Stimulated activated CD4-positive, alpha-beta T cell treated with anti-CD3 and anti-CD28 coated beads, TNF-alpha, amount 100 ng/mL, for 48 hours (primary cell): ENCODE measurements at regions not wholly inside any gene's neighbourhood (a gene's known extent, or its start where the extent isn't known, plus 50 kb on each side); places are given as distances from the start of the nearest gene placed in this dataset.

ENCODE experiments used
- DNase-seq, 3 donors: peaks; one replicate each; pipeline ENCODE4 v3.0.0-alpha.2; 2020; ENCODE audit warnings: low read depth in 3 of 3

DNA sequence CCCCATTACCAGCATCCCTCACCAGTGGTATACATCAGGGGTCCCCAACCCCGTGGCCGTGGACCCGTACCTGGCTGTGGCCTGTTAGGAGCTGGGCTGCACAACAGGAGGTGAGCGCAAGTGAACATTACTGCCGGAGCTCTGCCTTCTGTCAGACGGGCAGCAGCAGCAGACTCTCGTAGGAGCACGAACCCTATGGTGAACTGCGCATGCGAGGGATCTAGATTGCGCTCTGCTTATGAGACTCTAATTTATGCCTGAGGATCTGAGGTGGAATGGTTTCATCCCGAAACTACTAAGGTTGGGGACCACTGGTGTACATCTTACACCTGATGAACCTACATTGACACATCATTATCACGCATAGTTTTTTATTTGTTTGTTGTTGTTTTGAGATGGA is 52.8 kb upstream of the DHX15 start:
- DNase-seq = no peak

DNA sequence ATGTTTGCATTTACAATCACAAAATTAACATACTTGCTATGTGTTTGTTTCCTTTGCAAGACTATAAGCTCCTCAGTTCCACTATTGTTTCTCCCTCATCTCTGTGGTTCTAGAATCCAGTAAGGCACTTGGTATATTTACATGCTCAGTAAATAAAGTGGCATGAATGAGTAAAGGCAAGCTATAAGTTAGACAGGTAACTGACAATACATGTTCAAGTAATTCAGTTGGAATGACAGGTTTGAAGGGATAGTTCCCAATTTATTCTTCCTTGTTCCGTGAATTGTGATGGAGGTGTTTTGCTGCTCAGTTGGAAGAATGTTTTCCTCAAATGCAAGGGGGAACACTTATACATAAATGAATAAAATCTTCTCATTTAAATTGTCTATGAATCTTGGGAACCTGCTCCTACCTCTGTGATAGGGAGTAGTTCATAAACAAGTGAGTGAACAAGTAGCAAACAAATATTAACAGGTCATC is 54.1 kb upstream of the DHX15 start:
- DNase-seq = no peak

DNA sequence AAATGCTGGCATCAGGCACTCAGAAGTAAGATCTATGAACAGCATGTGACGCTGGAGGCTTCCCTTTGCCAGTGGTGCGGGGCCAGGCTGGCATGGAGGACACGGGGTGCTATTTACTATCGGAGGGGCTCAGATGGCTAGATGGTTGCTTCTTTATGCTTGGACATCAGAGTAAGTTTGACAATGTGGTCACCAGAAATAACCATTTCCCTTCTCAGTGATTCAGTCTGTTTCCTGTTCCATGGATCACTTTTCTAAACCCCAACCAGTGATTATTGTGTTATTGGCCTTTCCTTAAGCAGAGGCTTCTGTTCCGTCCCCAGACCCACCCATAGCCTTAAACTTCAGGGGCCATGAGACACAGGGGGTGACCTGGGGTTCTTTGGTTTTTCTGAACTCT is 55.4 kb upstream of the DHX15 start:
- DNase-seq = no peak

DNA sequence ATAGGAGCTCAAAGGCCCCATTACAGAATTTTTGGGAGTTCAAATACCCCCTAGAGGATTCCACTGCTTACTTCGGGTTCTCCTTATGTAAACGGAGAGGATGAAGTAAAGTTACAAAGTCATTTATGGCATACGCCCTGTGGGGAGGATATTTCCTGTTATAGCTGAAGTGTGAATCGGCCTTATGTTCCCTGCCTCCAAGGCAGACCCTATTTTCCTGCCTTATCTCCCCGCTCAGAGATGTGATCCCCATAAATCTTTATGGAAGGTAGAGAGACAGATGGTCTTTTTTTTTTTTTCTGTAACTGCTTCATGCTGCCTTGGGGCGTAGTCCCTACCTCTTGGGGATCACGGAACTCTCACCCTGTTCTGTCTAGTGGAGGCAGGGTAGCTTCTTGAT is 56.0 kb upstream of the DHX15 start:
- DNase-seq = no peak

DNA sequence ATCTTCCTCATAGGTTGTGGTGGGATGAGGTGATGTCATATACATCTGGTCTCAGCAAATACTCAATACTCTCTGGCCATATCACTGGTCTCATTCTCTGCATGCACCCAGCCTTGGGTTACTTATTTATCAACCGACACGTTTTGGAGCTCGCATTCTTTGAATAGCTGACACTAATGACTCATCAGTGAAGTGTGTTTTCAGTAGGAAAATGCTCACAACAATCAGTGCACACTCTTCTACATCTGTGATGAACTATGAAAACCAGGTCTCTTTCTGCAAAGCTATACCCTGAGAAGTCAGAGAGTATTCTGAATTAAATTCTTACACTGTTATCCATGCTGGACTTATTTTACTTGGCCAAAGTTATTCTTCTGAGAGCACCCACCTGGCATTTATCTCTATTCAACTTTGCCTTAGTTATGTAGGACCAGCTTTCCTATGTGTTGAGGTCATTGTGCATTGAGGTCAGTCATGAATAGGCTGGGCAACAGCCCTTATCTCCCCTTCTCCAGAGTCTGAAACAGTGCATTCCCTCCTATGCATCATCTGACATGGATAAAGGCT is 58.7 kb upstream of the DHX15 start:
- DNase-seq = no peak

DNA sequence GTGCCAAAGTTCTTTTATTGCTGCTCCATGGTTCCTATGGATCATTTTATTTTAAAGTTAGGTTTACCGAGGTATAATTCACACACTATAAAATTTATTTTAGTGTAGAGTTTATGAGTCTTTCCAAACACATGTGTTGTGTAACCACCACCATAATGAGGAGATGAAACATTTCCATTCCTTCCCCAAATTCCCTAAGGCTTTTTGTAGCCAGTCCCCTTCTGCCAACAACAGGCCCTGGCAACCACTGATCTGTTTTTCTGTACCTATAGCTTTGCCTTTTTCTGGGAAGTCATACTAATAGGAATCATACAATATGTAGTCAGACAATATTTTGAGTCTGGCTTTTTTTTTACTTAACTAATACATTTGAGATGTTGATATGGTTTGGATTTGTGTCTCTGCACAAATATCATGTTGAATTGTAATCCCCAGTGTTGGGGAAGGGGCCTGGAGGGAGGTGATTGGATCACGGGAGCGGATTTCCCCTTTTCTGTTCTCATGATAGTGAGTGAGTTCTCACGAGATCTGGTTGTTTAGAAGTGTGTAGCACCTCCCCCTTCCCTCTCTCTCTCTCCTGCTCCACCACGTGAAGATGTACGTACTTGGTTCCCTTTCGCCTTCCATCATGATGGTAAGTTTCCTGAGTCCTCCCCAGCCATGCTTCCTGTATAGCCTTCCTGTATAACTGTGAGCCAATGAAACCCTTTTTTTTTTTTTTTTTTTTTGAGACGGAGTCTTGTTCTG is 59.6 kb upstream of the DHX15 start:
- DNase-seq = no peak

DNA sequence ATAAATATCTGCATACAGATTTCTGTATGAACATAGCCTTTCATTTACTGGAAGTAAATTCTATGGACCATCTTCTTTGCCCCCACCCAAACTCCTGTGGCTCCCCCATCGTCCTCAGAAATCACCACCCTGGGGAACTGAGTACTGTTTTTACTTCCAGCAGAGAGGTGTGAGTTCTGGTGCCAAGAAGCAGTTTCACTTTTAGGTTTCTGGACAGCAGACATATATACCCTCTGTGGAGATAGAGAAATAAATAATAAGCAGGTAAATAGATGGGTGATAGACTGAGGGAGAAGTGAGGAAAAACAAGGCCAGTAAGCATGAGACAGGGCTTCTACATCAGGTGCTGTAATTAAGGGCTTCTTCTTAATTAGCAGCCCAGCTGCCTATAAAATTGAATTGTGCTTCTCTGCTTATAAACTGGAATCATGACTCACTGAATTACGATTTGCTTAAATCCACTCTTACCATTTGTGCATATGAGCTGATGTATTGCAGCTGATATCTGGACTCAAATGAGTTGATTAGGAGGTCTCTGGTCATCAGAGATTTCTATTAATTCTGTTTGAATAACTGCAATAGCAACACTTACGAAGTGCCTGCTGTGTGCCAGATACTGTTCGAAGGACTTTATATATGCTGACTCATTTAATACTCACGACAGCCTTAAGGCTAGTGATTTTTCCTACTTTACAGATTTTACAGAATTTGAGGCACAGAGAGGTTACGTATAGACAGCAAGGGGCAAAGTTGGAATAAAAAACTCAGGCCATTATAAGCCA is 60.8 kb upstream of the DHX15 start:
- DNase-seq = no peak

DNA sequence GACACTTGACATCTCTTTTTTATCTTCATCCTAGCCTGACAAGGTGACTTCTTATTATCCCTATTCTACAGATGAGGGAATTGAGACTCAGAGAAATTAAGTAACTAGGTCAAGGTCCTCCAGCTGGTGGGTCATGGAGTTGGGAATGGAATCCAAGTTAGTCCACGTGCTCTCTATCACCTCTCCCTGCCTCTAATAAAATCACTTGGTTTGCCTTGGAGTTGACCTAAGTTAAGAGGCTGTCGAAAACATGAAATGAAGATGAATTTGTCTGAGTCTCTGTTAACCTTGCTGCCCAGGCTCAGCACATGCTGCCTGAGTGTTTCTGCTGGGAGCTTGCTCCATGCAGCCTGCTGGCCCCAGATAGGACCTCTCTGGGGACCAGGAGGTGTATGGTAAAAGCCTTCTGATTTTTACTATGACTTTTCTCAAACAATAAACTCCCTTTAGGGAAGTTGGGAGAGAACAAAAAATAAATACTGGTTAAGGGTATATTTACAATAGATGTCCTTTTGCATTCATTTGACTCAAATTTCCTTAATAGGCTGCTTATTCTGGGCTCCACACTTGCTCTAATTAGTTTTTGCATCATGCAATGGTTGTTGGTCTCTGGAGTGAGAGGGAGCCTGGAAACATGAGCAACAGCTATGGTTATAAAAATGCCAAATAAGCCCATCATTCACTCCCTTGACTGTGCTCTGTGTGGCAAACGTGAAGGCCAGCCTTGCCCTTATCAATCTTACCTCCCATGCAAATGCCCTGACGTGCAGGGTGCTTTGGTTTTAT is 61.6 kb upstream of the DHX15 start:
- DNase-seq = no peak

DNA sequence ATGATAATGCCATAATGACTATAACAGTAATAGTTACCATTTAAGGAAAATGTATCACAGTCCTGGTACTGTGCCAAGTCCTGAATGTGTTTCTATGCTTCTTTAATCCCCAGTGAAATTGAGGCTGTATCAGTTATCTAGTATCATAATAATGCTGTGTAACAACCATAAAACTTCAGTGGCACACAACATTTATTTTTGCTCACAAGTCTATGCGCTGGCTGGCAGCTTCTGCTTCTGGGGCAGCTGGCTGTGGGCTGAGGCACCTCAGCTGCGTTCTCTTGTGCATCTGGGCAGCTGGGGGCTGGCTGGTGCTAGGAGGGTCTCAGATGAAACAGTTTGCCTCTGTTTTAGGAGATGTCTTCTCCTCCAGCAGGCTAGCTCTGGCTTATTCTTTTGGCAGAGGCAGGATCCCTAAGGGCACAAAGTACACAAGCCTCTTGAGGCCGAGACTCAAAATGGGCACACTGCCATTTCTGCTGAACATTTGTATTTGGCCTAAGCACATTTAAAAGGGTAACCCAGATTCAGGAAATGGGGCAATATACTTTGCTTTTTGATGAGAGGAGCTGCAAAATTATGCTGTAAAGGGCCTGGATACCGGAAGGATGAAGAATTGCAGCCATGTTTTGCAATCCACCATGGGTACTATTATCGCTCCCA is 62.6 kb upstream of the DHX15 start:
- no peak for DNase-seq

DNA sequence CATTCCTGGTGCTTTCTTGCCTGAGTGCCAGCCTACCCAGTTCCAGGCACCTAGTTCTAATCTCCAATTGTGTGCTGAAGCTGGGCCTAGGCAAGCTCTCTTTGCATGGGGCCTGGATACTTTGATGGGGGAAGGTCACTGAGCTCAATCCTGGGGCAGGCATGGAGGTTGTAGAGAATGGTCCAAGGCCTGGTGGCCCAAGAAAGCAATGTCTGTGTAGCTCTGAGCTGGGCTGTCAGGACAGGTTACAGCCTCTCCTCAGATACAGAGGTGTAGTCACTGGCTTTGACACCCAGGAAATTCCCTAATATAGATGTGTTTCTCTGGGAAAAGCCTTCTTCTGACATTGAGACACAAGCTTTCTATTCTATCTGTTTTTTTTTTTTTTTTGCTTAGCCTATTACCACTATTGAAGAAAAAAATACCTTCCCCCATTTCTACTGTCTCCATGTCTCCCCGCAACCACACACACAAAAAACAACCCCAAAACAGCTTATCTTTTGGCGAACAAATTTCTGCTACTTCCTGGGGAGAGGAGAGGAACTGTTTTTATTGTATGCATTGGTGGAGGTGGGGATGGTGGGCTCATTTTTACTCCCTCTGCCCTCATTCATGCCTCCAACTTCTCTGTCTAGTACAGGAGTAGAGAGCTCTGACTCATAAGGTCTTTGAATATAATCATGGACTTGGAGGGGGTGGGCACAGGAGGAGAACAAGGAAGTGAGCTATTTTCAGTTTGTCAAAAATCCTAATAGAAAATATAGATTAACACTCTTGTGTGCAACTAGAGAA is 66.7 kb upstream of the DHX15 start:
- DNase-seq = no peak

DNA sequence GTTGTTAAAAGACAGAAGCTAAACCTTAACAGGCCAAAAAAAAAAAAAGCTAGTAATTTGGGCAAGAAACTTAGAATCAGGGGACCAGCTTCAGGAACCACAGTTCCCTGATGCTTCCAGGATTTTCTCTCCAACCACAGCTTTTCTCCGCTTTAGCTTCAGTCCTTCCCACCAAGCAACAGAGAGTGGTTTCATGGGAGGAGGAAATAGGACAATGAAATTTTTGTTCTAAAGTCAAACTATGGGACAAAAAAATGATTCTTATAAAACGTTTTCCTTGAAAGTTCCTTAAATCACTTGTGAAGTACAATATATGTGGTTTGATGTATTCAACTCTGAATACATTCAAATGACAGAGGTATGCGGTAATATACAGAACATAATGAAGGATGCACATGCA is 71.0 kb upstream of the DHX15 start:
- DNase-seq = no peak

DNA sequence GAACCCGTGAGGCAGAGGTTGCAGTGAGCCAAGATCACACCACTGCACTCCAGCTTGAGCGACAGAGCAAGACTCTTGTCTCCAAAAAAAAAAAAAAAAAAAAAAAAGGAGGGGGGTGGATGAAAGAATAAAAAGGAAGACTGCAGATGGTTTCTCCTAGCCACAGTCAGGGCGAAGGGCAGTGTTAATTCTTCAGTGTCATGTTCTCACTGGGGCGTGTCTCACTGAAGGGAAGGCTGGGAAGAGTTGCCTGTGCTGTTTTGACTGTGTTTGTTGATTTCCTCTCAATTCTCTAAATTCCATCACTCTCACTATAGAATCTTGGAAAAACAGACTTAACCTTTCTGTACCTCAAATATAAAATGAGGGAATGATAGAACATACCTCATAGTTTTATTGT is 71.6 kb upstream of the DHX15 start:
- no peak for DNase-seq

DNA sequence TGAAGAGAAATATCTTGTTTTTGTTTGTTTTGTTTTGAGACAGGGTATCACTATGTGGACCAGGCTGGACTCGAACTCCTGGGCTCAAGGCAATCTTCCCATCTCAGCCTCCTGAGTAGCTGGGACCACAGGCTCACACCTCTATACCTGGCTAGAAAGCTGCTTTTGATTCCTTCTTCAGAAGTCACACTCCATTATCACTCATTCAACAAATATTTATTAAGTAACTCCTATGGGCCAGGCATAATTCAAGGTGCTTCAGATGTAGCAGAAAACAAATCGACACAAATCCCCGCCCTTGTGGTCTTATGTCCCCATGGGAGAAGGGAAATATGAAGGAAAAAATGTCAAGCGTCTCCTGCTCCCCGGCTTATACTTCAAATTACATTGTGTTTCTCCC is 72.6 kb upstream of the DHX15 start:
- DNase-seq = no peak

DNA sequence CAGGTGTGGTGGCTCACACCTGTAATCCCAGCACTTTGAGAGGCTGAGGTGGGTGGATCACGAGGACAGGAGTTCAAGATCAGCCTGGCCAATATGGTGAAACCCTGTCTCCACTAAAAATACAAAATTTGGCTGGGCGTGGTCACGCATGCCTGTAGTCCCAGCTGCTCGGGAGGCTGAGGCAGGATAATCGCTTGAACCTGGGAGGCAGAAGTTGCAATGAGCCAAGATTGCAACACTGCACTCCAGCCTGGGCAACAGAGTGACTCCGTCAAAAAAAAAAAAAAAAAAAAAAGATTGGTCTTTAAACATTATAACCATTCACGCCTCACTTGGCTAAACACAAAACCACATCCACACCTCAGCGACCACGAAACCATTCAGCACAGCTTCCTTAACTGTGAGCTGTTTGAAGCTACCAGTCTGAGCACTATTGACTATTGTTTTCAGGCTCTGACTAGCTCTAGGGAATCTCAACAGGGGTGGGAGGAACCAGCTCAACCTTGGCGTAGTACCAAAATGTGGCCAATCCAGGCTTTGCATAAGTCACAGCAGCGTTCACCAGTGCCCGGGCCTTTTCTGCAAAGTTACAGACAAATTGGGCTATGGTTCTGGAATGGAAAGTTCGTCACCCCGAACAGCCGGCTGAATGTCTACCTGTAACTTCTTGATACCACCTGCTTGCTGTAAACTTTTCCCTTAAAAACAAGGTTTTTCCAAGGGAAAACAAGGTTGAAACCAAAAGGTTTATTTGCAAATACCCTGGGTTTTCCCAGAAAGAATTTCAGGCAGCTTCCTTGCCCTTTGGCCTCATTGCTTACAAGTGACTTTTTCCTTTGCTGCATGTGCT is 73.6 kb upstream of the DHX15 start:
- peak in 2 of 3 donors; percentile 0 to 3 for DNase-seq

DNA sequence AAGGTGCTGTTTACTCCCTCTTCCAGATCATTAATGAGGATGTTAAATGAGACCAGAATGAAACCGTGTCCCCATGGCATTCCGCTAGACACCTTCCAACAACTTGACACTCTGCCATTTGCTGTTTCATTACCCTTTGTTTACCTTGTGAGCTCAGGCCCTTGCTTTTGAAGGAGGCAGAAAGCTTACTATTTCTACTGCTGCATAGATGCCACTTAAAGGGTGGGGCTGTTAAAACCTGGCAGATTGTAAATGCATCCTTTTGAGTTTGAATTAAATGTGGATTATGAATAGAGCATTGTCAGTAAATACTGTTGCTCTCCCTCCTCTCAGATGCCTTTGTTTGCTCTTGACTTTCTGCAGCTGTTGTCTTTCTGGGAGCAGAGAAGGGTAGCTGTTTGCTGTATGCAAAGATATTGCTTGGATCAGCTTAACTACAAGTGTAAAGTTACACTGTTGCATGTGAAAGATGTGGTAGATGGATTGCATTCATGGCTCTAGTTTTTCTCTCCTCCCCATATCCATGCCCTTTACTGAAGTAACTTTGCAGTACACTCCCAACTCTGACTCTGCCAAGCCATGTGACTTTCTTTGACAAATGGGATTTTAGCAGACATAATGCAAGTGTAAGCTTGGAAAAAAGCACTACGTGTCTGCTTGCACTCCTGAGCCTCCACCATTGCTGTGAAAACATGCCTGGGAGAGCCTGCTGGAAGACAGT is 75.0 kb upstream of the DHX15 start:
- DNase-seq = no peak

DNA sequence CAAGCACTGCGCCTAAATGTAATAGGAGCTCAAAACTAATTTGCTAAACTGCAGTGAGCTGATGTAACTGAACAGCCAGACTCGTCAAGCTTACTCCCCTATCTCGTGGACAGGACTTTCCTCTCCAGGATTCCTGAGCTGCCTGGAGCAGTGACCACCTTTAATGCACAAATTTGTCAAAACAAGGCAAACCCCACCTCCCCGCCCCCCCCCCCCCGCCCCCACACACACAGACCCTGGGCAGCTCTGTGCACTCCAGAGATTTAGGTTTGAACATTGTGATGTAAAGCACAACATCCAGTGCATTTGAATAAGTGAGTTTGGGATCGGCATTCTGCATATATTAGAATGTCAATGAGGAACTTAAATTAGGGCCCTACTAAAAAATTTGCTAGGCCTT is 77.7 kb upstream of the DHX15 start:
- DNase-seq = no peak

DNA sequence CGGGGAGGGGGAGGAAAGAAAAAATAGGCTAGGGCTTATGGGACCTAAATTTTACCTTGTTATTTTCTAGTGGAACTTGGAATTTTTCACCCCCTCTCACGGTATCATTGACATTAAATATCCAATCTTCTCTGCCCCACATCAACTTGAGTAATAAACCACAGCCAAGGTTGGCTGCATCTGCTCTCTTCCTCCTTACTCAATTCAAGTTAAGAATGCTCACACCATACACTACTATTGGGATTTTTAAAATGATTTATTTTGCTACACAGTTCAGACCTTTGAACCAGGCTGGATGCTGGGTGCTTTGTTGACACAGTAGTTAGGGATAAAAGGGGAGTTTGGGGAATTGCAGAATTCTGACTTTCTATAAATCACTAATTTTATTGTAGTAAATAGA is 78.2 kb upstream of the DHX15 start:
- no peak for DNase-seq

DNA sequence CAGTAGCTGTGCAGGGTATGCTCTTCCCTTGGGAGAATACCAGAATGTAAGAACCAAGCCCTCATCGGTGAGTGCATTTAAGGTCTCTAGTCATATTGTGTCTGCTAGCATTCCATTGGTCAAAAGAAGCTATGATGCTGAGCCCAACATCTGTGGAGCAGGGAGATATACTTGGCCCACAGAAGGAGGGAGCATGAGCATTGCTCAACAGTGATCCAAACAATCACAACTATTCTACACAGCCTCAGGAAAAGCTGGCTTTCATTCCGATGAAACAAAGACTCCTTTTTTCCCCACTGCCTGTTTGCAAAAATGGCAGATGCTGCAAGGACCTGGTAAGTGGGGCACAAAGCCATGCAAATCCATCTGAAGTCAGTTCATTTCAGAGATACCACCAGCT is 80.6 kb upstream of the DHX15 start:
- no peak for DNase-seq

DNA sequence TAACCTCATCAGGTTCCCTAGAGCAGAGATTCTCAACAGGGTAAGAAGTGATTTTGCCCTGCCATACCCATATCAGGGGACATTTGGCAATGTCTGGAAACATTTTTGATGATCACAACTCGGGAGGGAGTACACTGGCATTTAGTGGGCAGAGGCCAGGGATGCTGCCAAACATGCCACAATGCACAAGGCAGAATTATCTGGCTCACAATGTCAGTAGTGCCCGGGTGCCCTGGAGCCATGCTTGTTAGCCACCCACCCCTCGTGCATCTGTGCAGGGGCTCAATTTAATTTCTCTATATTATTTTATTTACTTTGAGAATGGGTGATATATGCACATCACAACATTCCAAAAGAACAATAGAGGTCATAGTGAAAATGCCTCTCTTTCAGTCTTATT is 82.0 kb upstream of the DHX15 start:
- no peak for DNase-seq
